AG04450 (cell line): ENCODE measurements at regions not wholly inside any gene's neighbourhood (a gene's known extent, or its start where the extent isn't known, plus 50 kb on each side); places are given as distances from the start of the nearest gene placed in this dataset.

Experiments
- CTCF ChIA-PET: fragments of 300-600, 350-600 bp; formaldehyde crosslinking; extraction: SDS; loops from one replicate; lab custom pipeline; 2022; ENCODE audit warnings: antibody characterized with exemption, inconsistent platforms; lab: Charles Lee
- POLR2A ChIA-PET: fragments of 350-600 bp; formaldehyde crosslinking; extraction: SDS; loops from one replicate; lab custom pipeline; 2021; ENCODE audit warnings: antibody characterized with exemption, inconsistent platforms; lab: Yijun Ruan, JAX
- DNase-seq: peaks from one replicate; pipeline ENCODE4 v3.0.0-alpha.2; 2011; ENCODE audit warnings: low read depth, low spot score
- H3K27ac ChIP-seq: one replicate; pipeline ENCODE4 v1.5.1; 2012; ENCODE audit warnings: low read depth, low read length, control low read depth
- H3K27me3 ChIP-seq: one replicate; pipeline ENCODE4 v1.6.0; 2012; ENCODE audit warnings: low read length; ENCODE audit not compliant: control insufficient read depth, insufficient read depth
- H3K4me3 ChIP-seq: 2 replicates; pipeline ENCODE4 v1.5.1; 2011; ENCODE audit warnings: mild to moderate bottlenecking, low read depth, low read length, control low read depth
- H3K9me3 ChIP-seq: 2 replicates; pipeline ENCODE4 v1.5.1; 2012; ENCODE audit warnings: low read length; ENCODE audit not compliant: control insufficient read depth, insufficient read depth
- TF ChIP-seq, protein P1 (sequence below): IDR thresholded peaks from 2 replicates; pipeline ENCODE4 v1.5.1; 2011; ENCODE audit warnings: low read depth, low read length, control low read depth, inconsistent platforms

DNA sequence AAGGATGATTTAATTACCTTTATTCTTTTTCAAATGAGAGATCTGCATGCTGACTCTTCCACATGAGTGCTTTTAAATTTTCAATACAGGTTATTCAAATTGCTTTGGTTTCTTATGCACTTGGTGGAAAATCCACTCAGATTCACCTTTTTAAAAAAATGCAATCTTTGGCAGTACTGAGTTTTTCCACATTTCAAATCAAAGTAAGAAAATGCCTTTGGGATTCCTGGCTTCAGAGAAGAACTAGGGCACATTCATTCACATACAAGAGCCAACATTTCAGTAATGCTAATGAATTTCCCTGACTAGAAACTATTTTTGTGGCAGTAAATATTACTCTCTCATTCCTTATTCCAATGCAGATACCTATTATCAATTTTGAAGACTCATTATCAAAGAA lies 342.2 kb downstream of the ETNK1 start:
- POLR2A ChIA-PET = no interaction called here
- TF ChIP-seq, protein P1, sequence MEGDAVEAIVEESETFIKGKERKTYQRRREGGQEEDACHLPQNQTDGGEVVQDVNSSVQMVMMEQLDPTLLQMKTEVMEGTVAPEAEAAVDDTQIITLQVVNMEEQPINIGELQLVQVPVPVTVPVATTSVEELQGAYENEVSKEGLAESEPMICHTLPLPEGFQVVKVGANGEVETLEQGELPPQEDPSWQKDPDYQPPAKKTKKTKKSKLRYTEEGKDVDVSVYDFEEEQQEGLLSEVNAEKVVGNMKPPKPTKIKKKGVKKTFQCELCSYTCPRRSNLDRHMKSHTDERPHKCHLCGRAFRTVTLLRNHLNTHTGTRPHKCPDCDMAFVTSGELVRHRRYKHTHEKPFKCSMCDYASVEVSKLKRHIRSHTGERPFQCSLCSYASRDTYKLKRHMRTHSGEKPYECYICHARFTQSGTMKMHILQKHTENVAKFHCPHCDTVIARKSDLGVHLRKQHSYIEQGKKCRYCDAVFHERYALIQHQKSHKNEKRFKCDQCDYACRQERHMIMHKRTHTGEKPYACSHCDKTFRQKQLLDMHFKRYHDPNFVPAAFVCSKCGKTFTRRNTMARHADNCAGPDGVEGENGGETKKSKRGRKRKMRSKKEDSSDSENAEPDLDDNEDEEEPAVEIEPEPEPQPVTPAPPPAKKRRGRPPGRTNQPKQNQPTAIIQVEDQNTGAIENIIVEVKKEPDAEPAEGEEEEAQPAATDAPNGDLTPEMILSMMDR = no peak
- DNase-seq = no peak
- no peak overlapping the region for H3K27ac ChIP-seq
- H3K9me3 ChIP-seq = no peaks in the 10 kb centered on the region
- CTCF ChIA-PET = no interaction called here
- peaks cover 4% of the 10 kb centered on the region for H3K27me3 ChIP-seq
- no peak overlapping the region for H3K4me3 ChIP-seq

DNA sequence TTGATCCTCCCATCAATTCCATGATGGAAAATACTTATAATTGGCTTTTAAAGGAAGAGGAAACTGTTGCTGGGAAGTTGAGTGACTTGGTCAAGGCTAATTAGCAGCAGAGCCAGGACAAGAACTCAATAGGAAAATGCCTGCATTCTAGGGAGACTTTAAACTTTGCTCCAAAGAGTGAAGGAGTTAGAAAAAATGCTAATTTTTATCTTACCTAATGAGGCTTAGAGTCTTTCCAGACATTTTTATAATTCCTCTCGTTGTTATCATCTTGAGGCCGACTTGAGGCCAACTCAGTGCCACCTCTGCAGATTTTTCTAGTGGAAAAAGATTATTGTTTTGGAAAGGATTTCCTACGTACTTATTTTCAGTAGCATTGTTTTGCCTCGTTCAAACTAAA lies 344.6 kb downstream of the ETNK1 start:
- ChIA-PET CTCF (no interaction called here), POLR2A (no interaction called here)
- H3K9me3 ChIP-seq = no peaks in the 10 kb centered on the region
- no peak for DNase-seq
- H3K4me3 ChIP-seq = no peak overlapping the region
- H3K27me3 ChIP-seq = peaks cover 4% of the 10 kb centered on the region
- no peak overlapping the region for H3K27ac ChIP-seq
- TF ChIP-seq, protein P1 = no peak

- POLR2A ChIA-PET = no interaction called here
- no peak overlapping the region for H3K27ac ChIP-seq
- CTCF ChIA-PET = no interaction called here
- DNase-seq = no peak
- TF ChIP-seq, protein P1 = no peak
- H3K4me3 ChIP-seq = no peak overlapping the region
- H3K27me3 ChIP-seq = no peaks in the 10 kb centered on the region
- H3K9me3 ChIP-seq = no peaks in the 10 kb centered on the region
Measured at GRCh38 chr12:22971247-22971646, 346.3 kb downstream of the ETNK1 start.

GRCh38 chr12:22971701-22972191 lies 346.8 kb downstream of the ETNK1 start:
- no peak overlapping the region for H3K27ac ChIP-seq
- DNase-seq = no peak
- no peak overlapping the region for H3K4me3 ChIP-seq
- TF ChIP-seq, protein P1 = no peak
- CTCF ChIA-PET = no interaction called here
- POLR2A ChIA-PET = no interaction called here
- H3K27me3 ChIP-seq = no peaks in the 10 kb centered on the region
- no peaks in the 10 kb centered on the region for H3K9me3 ChIP-seq

GRCh38 chr12:22974865-22975264 lies 349.9 kb downstream of the ETNK1 start:
- no peaks in the 10 kb centered on the region for H3K9me3 ChIP-seq
- no peaks in the 10 kb centered on the region for H3K27me3 ChIP-seq
- peak; percentile 66 for DNase-seq
- ChIA-PET POLR2A (no interaction called here), CTCF (interaction anchor here (0.7 kb wide), 2 partner anchors 174 to 269 kb away, joined by 3 to 7 read pairs; no protein-coding TSS in a partner anchor)
- TF ChIP-seq, protein P1 = no peak
- no peak overlapping the region for H3K27ac ChIP-seq
- H3K4me3 ChIP-seq = no peak overlapping the region
